GM21737 (cell line): ENCODE measurements at regions not wholly inside any gene's neighbourhood (a gene's known extent, or its start where the extent isn't known, plus 50 kb on each side); places are given as distances from the start of the nearest gene placed in this dataset.

ENCODE experiments used
- ATAC-seq: cut with Tn5 transposase; IDR thresholded peaks from one replicate; pipeline ENCODE4 v1.9.1; 2021; ENCODE audit warnings: mild to moderate bottlenecking, moderate library complexity; ENCODE audit not compliant: unreplicated experiment

GRCh38 chr5:166431456-166431855 is 1860.0 kb upstream of the WWC1 start:
- no peak for ATAC-seq

- ATAC-seq, result no peak
Observed at GRCh38 chr5:166433679-166434078, 1857.8 kb upstream of the WWC1 start.

GRCh38 chr5:166436872-166437271 is 1854.6 kb upstream of the WWC1 start:
- ATAC-seq, result no peak

GRCh38 chr5:166486348-166486747 is 1805.1 kb upstream of the WWC1 start:
- ATAC-seq, result no peak

DNA sequence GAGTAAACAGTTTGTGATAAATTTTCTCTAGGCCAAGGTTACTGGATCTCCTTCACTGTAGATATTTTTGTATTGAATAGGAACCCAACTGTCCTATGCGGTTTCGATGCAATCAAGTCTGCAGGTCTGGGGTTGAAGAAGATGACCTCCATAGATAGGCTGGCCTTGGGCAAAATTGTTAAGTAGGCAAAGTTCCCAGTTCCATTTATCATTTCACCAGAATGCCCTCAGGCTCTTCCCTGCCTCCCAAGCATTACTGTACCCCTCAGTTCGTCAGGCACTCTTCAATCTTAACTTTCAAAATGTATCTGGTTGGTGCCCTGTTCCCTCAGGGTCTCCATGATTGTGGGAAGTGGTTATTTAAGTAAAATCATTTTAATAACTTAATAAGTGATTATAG is 1802.9 kb upstream of the WWC1 start:
- no peak for ATAC-seq

GRCh38 chr5:166493040-166493439 is 1798.4 kb upstream of the WWC1 start:
- no peak for ATAC-seq

DNA sequence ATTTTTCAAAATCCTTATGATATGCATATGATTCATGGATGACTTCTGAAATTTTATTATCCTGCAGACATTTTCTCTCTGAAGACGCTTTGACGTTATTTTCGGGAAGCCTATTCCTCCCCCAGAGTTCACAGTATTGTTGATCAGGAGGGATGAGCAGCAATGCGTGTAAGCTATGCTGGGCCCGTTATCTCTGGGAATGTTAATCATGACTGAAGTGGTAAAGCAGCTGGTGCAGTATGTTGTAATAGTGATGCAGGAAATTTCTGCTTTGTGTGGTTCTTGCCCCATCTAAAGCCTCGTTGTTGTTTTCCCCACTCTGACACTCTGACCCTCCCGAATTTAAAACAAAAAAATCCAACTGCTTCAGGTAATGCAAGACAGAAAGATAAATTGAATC is 1797.8 kb upstream of the WWC1 start:
- no peak for ATAC-seq

GRCh38 chr5:166497496-166498104 is 1793.8 kb upstream of the WWC1 start:
- no peak for ATAC-seq

DNA sequence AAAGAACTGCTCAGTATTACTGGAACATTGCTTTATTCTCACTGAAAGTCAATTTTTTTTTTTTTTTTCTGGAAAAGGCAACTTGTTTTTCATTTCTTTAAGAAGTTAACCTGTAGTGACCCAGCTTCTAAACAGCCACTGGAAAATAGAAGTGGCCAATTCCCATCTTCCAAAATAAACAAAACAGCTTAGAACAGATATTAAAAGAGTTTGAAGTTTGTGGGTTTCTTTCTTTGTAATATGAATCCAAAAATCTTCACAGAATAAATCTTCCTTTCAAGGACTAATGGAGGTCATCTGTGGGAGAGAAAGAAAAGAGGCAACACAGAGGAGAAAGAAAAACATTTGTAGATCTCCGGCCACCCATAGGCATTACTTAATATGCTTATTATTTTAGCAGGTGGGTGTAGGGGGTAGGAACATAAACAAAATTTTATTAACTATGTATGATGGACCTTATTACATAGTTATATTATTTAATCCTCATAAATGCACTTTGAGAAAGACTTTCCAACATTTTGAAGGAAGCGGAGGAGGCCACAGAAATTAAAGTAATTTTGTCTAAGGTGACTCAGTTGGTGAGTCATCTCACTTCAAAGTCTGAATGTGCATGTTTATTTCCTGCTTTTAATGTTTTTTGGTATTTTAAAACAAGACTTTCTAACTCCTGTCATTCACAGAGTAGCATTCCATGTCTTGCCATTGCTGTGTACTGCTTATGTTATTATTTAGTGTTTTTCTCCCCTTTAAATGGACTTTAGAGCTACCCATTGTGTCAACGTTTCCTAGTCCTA is 1791.8 kb upstream of the WWC1 start:
- ATAC-seq, result no peak

GRCh38 chr5:166503506-166503905 is 1787.9 kb upstream of the WWC1 start:
- ATAC-seq, result no peak

- no peak for ATAC-seq
Observed at GRCh38 chr5:166505067-166505466, 1786.4 kb upstream of the WWC1 start.

DNA sequence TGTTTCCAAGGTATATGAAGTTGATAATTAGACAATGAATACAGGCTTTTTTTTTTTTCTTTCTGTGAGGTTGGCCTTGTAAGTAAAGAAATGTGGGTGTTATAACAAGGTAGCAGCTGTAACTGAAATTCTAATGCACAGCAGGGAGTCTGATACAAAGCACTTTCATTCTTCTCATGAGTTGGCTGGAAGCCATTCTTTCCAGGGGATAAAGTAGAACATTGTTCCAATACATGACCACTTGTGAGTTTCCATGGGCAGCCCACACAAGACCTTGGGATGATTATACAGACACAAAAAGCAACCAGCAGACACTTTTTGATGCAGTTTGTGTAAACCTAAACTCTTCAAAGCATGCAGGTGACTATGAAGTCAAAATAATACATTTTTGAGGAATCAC is 1785.9 kb upstream of the WWC1 start:
- ATAC-seq, result no peak

- no peak for ATAC-seq
Observed at GRCh38 chr5:166507810-166508425, 1783.5 kb upstream of the WWC1 start.

DNA sequence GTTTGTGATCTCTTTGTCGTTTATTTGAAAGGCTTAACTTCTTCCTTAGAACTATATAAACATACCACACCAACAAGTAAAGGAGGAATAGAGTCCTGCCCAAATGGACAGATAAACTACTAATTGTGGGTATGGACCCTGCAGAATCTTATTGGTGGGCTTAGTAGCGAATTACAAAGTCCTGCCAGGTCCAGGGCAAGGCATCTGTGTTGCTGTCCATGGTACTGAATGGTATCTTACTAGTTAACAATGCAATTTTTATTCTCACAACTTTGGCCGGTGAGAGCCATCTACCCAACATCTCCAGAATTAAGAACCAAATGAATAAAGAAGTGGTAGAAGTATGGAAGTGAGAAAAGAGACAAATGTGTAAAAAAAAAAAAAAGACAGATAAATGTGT is 1782.4 kb upstream of the WWC1 start:
- ATAC-seq, result no peak

GRCh38 chr5:166517976-166518375 is 1773.5 kb upstream of the WWC1 start:
- no peak for ATAC-seq

DNA sequence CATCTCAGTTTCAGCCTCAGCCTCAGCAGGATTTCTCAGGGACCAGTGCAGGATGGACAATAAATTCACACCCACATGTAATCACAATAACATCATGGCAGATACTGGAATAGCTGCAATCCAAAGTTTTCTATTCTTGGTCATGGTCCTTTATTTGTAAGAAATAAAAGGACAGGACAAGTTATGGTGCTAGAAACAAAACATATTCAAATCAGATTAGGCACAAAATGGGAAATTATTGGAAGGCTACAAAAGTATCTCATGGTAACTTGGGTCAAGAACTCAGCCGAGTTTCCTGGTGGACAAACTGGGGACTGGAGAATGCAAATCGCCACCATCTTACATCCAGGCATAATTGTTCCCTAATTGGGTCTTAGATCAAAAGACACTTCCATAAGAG is 1768.2 kb upstream of the WWC1 start:
- no peak for ATAC-seq

DNA sequence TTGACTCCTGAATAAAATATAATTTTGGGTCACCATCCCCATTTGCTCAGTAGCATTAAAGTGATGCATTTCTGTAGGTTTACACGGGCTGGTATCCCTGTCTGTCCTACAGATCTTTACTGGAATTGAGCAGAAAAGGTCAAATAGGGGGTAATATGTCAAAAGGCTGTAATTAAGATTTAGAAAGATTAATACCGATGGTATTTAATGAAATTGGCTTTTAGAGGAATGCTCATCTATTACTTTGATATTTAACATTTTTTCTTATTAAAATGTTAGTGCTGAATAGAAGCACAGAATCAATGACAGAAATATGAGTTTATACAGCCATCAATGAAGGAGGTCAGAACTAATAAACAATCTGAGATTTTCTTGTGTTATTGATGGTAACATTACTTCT is 1762.2 kb upstream of the WWC1 start:
- no peak for ATAC-seq

- ATAC-seq, result no peak
Observed at GRCh38 chr5:166532456-166533220, 1758.8 kb upstream of the WWC1 start.

GRCh38 chr5:166535641-166536040 is 1755.8 kb upstream of the WWC1 start:
- no peak for ATAC-seq

- ATAC-seq, result no peak
Observed at GRCh38 chr5:166540156-166540555, 1751.3 kb upstream of the WWC1 start.

DNA sequence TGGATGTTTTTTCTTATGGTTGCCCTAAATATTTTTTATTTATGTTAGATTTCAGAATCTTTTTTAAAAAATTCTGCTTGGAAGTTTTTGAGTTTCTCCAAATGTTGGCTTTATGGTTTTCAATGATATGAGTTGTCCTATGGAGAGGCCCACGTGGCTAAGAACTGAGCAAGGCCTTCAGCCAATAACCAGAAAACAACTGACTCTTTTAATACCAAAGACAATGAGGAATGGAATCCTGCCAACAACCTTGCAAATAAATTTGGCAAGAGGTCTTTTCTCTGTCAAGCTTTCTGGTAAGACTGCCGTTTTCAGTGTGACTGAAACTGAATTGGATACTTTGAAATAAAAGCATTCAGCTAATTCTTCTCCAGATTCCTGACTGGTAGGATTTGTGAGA is 1740.1 kb upstream of the WWC1 start:
- no peak for ATAC-seq

- ATAC-seq, result no peak
Observed at GRCh38 chr5:166553778-166554177, 1737.7 kb upstream of the WWC1 start.
